Gastrocnemius medialis (tissue), 4 donors: ENCODE measurements at regions not wholly inside any gene's neighbourhood (a gene's known extent, or its start where the extent isn't known, plus 50 kb on each side); places are given as distances from the start of the nearest gene placed in this dataset.

Experiments
- POLR2A ChIP-seq, 2 donors: fragments of 450-650 bp; IDR thresholded peaks; one replicate each; pipeline ENCODE4 v1.6.1; 2017; ENCODE audit warnings: antibody characterized with exemption in 2 of 2, mild to moderate bottlenecking in 2 of 2, moderate library complexity in 2 of 2
- TF ChIP-seq, protein P1 (sequence below), 5 experiments: fragments of 450-650 bp in 3 of 5; fragments of 200-600 bp in 2 of 5; sonication (generic) in 2 of 5; IDR thresholded peaks in 4 of 5; conservative IDR thresholded peaks in 1 of 5; 1 replicate in 4 of 5; 2 replicates in 1 of 5; pipeline ENCODE4 v1.5.1; 2016 to 2019; ENCODE audit warnings: antibody characterized with exemption in 5 of 5, mild to moderate bottlenecking in 3 of 5, moderate library complexity in 3 of 5

DNA sequence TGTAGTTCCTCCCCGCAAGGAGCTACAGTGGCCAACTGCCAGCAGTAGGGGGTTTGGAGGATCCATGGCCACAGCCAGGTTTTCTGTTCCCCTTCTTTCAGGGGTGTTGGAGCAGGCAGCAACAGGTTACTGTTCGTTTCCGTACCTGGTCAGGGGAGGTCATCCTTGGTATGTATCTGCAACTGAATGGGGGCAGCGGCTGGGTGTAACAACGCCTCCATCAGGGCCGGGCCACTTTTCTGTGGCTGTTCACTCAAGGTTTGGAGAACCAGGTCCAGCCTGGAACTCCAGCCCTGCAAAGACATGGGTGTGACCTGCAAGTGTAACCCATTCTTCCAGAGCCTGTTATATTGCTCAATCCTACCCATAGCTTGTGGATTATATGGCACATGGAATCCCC is 732.3 kb upstream of the MIR17HG start:
- TF ChIP-seq, protein P1, sequence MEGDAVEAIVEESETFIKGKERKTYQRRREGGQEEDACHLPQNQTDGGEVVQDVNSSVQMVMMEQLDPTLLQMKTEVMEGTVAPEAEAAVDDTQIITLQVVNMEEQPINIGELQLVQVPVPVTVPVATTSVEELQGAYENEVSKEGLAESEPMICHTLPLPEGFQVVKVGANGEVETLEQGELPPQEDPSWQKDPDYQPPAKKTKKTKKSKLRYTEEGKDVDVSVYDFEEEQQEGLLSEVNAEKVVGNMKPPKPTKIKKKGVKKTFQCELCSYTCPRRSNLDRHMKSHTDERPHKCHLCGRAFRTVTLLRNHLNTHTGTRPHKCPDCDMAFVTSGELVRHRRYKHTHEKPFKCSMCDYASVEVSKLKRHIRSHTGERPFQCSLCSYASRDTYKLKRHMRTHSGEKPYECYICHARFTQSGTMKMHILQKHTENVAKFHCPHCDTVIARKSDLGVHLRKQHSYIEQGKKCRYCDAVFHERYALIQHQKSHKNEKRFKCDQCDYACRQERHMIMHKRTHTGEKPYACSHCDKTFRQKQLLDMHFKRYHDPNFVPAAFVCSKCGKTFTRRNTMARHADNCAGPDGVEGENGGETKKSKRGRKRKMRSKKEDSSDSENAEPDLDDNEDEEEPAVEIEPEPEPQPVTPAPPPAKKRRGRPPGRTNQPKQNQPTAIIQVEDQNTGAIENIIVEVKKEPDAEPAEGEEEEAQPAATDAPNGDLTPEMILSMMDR (IDR thresholded peaks at IDR 0.05 in 4 of 5, conservative IDR thresholded peaks at IDR 0.05 in 1 of 5): no peak
- TF ChIP-seq POLR2A (IDR thresholded peaks at IDR 0.05): no peak
